GM23248 (cell line): ENCODE measurements at regions not wholly inside any gene's neighbourhood (a gene's known extent, or its start where the extent isn't known, plus 50 kb on each side); places are given as distances from the start of the nearest gene placed in this dataset.

Experiments
- DNase-seq: peaks from one replicate; pipeline ENCODE4 v3.0.0-alpha.2; 2015
- H2AFZ ChIP-seq: fragments of 200-600 bp; sonication (generic); 2 replicates; pipeline ENCODE4 v1.6.1; 2016; ENCODE audit warnings: antibody characterized with exemption
- H3F3A ChIP-seq: fragments of 200-600 bp; sonication (generic); 2 replicates; pipeline ENCODE4 v1.6.1; 2016; ENCODE audit warnings: mild to moderate bottlenecking, antibody characterized with exemption, mixed run types; ENCODE audit not compliant: insufficient read depth
- H3K27ac ChIP-seq: fragments of 200-600 bp; sonication (generic); 2 replicates; pipeline ENCODE4 v1.5.1; 2016; ENCODE audit warnings: mild to moderate bottlenecking
- H3K27me3 ChIP-seq: fragments of 200-600 bp; sonication (generic); replicated peaks from 2 replicates; pipeline ENCODE4 v1.6.1; 2016; ENCODE audit warnings: mild to moderate bottlenecking; ENCODE audit not compliant: insufficient read depth
- H3K36me3 ChIP-seq: fragments of 200-600 bp; sonication (generic); 2 replicates; pipeline ENCODE4 v1.6.1; 2016; ENCODE audit warnings: low read depth, mild to moderate bottlenecking
- H3K4me1 ChIP-seq: fragments of 200-600 bp; sonication (generic); 2 replicates; pipeline ENCODE4 v1.6.1; 2016; ENCODE audit warnings: mild to moderate bottlenecking; ENCODE audit not compliant: insufficient read depth
- H3K4me2 ChIP-seq: fragments of 200-600 bp; sonication (generic); one replicate; pipeline ENCODE4 v1.6.1; 2016; ENCODE audit warnings: mild to moderate bottlenecking; ENCODE audit not compliant: unreplicated experiment
- H3K4me3 ChIP-seq: fragments of 200-600 bp; sonication (generic); 2 replicates; pipeline ENCODE4 v1.5.1; 2016; ENCODE audit warnings: mild to moderate bottlenecking
- H3K79me2 ChIP-seq: fragments of 200-600 bp; sonication (generic); 2 replicates; pipeline ENCODE4 v1.6.1; 2016; ENCODE audit warnings: mild to moderate bottlenecking; ENCODE audit not compliant: insufficient read depth
- H3K9ac ChIP-seq: fragments of 200-600 bp; sonication (generic); 2 replicates; pipeline ENCODE4 v1.6.1; 2016; ENCODE audit warnings: mild to moderate bottlenecking
- H3K9me2 ChIP-seq: fragments of 200-600 bp; sonication (generic); 2 replicates; pipeline ENCODE4 v1.6.1; 2016; ENCODE audit warnings: mixed run types, mild to moderate bottlenecking, moderate library complexity; ENCODE audit not compliant: insufficient read depth
- H3K9me3 ChIP-seq: fragments of 200-600 bp; sonication (generic); one replicate; pipeline ENCODE4 v1.6.1; 2017; ENCODE audit warnings: low read depth
- H4K20me1 ChIP-seq: fragments of 200-600 bp; sonication (generic); 2 replicates; pipeline ENCODE4 v1.6.0; 2016; ENCODE audit not compliant: insufficient read depth
- EZH2 ChIP-seq: fragments of 200-600 bp; sonication (generic); IDR thresholded peaks from 2 replicates; pipeline ENCODE4 v1.6.1; 2018; ENCODE audit warnings: antibody characterized with exemption, mild to moderate bottlenecking; ENCODE audit not compliant: insufficient read depth, poor library complexity, severe bottlenecking
- EZH2phosphoT487 ChIP-seq: fragments of 200-600 bp; sonication (generic); IDR thresholded peaks from 2 replicates; pipeline ENCODE4 v1.6.1; 2018; ENCODE audit warnings: antibody characterized with exemption, moderate library complexity, mild to moderate bottlenecking, low read depth; ENCODE audit not compliant: insufficient read depth
- WGBS, 2 experiments: methylation state at CpG; one replicate each; pipeline ENCODE4 v1.1.6; 2015 to 2017; ENCODE audit warnings: low lambda C conversion rate in 2 of 2, low coverage in 1 of 2; ENCODE audit errors: missing lambda C conversion rate in 2 of 2; 5-methylcytosine and 5-hydroxymethylcytosine counted together
- in situ Hi-C: fragments of 300-500 bp; cut with MboI; formaldehyde crosslinking; loops from 2 replicates; pipeline ENCODE4 v1.15.0; 2020

- DNase-seq = no peak
- Histone ChIP-seq H3F3A (no peaks in the 10 kb centered on the region), H3K4me1 (no peaks in the 10 kb centered on the region), H3K79me2 (no peaks in the 10 kb centered on the region), H3K9me3 (no peaks in the 10 kb centered on the region), H3K9ac (no peak overlapping the region), H2AFZ (no peak overlapping the region), H3K4me3 (no peak overlapping the region), H3K4me2 (no peak overlapping the region), H3K36me3 (no peaks in the 10 kb centered on the region), H3K27me3 (no peaks in the 10 kb centered on the region), H3K9me2 (no peaks in the 10 kb centered on the region), H3K27ac (no peak overlapping the region), H4K20me1 (no peaks in the 10 kb centered on the region)
- WGBS, 2 experiments = 0% methylated on average over 1 of the region's 1 CpG
- in situ Hi-C loops = no loop called here
- TF ChIP-seq EZH2phosphoT487 (no peak), EZH2 (no peak)
Observed at GRCh38 chr6:90656325-90656724, 69.5 kb upstream of the MAP3K7 start.

- H2AFZ ChIP-seq = no peak overlapping the region
- no peaks in the 10 kb centered on the region for H3F3A ChIP-seq
- no peaks in the 10 kb centered on the region for H3K9me3 ChIP-seq
- no peak overlapping the region for H3K4me2 ChIP-seq
- H3K4me3 ChIP-seq = no peak overlapping the region
- H3K4me1 ChIP-seq = no peaks in the 10 kb centered on the region
- H3K9me2 ChIP-seq = no peaks in the 10 kb centered on the region
- no peaks in the 10 kb centered on the region for H4K20me1 ChIP-seq
- H3K9ac ChIP-seq = no peak overlapping the region
- no peak for DNase-seq
- H3K27me3 ChIP-seq = no peaks in the 10 kb centered on the region
- H3K36me3 ChIP-seq = no peaks in the 10 kb centered on the region
- H3K27ac ChIP-seq = no peak overlapping the region
- WGBS, 2 experiments = 50 to 54% methylated on average over 5 of the region's 5 CpGs
- in situ Hi-C loops = no loop called here
- no peaks in the 10 kb centered on the region for H3K79me2 ChIP-seq
- TF ChIP-seq EZH2 (no peak), EZH2phosphoT487 (no peak)
Observed at GRCh38 chr6:90654806-90655205, 67.9 kb upstream of the MAP3K7 start.

- H3K9me3 ChIP-seq = no peaks in the 10 kb centered on the region
- TF ChIP-seq EZH2 (no peak), EZH2phosphoT487 (no peak)
- WGBS, 2 experiments = 27 to 35% methylated on average over 8 of the region's 8 CpGs
Observed at GRCh38 chr6:90654166-90654565, 67.3 kb upstream of the MAP3K7 start.

GRCh38 chr6:90653750-90654149 is 66.9 kb upstream of the MAP3K7 start:
- DNase-seq = no peak
- Histone ChIP-seq H3K4me1 (no peaks in the 10 kb centered on the region), H3K79me2 (no peaks in the 10 kb centered on the region), H2AFZ (no peak overlapping the region), H3F3A (no peaks in the 10 kb centered on the region), H3K27ac (no peak overlapping the region), H3K4me3 (no peak overlapping the region), H3K36me3 (no peaks in the 10 kb centered on the region), H3K27me3 (no peaks in the 10 kb centered on the region), H4K20me1 (no peaks in the 10 kb centered on the region), H3K9ac (no peak overlapping the region), H3K9me2 (no peaks in the 10 kb centered on the region), H3K9me3 (no peaks in the 10 kb centered on the region), H3K4me2 (no peak overlapping the region)
- TF ChIP-seq EZH2phosphoT487 (no peak), EZH2 (no peak)
- WGBS, 2 experiments = 22 to 30% methylated on average over 5 of the region's 5 CpGs
- in situ Hi-C loops = no loop called here

More at GRCh38 chr6:90654166-90654565, 67.3 kb upstream of the MAP3K7 start:
- in situ Hi-C loops = no loop called here
- Histone ChIP-seq H3K4me2 (no peak overlapping the region), H3K36me3 (no peaks in the 10 kb centered on the region), H3K4me3 (no peak overlapping the region), H4K20me1 (no peaks in the 10 kb centered on the region), H2AFZ (no peak overlapping the region), H3K79me2 (no peaks in the 10 kb centered on the region), H3K4me1 (no peaks in the 10 kb centered on the region), H3K9me2 (no peaks in the 10 kb centered on the region), H3F3A (no peaks in the 10 kb centered on the region), H3K9ac (no peak overlapping the region), H3K27me3 (no peaks in the 10 kb centered on the region), H3K27ac (no peak overlapping the region)
- DNase-seq = no peak
